ENCODE measurements at regions not wholly inside any gene's neighbourhood (a gene's known extent, or its start where the extent isn't known, plus 50 kb on each side); places are given as distances from the start of the nearest gene placed in this dataset.

DNA sequence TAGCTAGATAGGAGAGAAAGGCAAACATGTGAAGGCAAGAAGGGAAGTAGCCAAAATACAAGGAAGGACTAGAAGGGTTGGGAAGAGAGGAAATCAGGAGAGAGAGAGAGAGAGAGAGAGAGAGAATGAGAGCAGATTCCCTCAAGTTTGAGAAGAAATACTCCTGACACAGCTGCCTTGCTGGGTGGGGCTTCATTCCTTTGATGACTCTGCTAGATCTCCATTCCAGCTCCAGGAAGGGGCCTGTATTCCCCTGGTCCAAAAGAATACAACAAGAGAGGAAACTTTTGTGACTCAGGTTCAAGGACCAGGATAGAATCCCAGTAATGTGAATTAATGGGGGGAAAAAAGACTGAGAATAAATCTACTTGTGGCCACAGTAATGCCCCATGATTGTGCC is 62.9 kb upstream of the SPON1 start:
- DNase-seq (ENCODE audit: low spot score), result no peak
- H3K36me3 Mint-ChIP-seq (ENCODE audit: low read depth), result no peaks in the 10 kb centered on the region
- no peak overlapping the region for H3K4me3 Mint-ChIP-seq (ENCODE audit: low read depth)
- H3K9me3 Mint-ChIP-seq, result no peaks in the 10 kb centered on the region
- peaks cover 16% of the 10 kb centered on the region for H3K27me3 Mint-ChIP-seq (ENCODE audit: low read depth)
- no peaks in the 10 kb centered on the region for H3K4me1 Mint-ChIP-seq (ENCODE audit: low read depth)
- intact Hi-C loops (cut with micrococcal nuclease), result no loop called here
- H3K27ac Mint-ChIP-seq, result no peak overlapping the region

DNA sequence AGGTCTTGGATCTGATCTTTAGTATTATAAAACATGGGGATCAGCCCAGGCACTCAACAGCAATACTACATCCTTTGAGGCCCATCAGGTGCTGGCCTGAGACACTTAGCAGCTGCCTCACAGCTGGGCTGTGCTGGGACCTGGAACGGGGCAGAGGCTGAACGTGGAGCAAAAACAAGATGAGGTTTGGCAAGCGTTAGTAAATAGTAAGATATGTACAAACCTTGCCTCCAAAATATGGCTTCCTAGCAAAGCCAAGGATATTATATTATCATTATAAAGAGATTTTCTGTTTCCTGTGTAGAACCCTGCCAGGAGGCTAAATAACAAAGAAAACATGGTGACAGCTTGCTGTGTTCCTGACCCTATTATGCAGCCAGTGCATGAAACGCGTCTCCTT is 60.0 kb upstream of the SPON1 start:
- Mint-ChIP-seq H3K27ac (no peak overlapping the region), H3K4me1 (ENCODE audit: low read depth) (no peaks in the 10 kb centered on the region), H3K9me3 (no peaks in the 10 kb centered on the region), H3K27me3 (ENCODE audit: low read depth) (peaks cover 11% of the 10 kb centered on the region), H3K36me3 (ENCODE audit: low read depth) (no peaks in the 10 kb centered on the region), H3K4me3 (ENCODE audit: low read depth) (no peak overlapping the region)
- DNase-seq (ENCODE audit: low spot score), result no peak
- intact Hi-C loops (cut with micrococcal nuclease), result no loop called here

DNA sequence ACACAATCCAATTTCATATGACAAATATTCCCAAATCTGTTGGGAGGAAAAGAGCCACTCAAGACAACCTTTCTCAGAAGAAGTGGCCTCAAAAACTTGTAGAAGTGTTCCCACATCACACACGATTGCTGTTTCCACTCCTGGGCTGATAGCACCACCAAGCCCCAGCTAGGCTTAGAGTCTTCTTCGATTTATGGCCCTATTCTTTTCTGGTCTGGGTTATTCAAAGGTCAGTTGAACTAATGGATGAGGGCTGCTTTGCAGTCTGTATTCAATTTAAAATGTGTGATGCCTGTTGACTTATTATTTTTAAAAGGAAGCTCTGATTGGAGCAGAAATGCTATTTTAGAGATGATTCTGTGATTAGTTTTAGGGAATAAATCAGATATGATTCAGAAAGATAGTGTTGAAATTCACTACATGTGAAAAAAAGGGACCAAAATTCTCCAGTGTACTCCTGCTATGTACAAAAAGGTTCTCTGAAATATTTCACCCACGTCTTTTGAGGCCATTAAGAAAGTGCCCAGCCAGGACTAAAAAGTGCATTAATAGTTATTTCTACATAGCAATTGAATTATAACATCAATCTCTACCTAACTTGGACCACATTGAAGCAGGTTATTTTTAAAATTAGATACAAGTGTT is 57.3 kb upstream of the SPON1 start:
- Mint-ChIP-seq H3K27ac (no peak overlapping the region), H3K4me3 (ENCODE audit: low read depth) (no peak overlapping the region), H3K27me3 (ENCODE audit: low read depth) (peaks cover 9% of the 10 kb centered on the region), H3K4me1 (ENCODE audit: low read depth) (no peaks in the 10 kb centered on the region), H3K9me3 (peaks cover 7% of the 10 kb centered on the region), H3K36me3 (ENCODE audit: low read depth) (no peaks in the 10 kb centered on the region)
- DNase-seq (ENCODE audit: low spot score), result no peak
- intact Hi-C loops (cut with micrococcal nuclease), result no loop called here

DNA sequence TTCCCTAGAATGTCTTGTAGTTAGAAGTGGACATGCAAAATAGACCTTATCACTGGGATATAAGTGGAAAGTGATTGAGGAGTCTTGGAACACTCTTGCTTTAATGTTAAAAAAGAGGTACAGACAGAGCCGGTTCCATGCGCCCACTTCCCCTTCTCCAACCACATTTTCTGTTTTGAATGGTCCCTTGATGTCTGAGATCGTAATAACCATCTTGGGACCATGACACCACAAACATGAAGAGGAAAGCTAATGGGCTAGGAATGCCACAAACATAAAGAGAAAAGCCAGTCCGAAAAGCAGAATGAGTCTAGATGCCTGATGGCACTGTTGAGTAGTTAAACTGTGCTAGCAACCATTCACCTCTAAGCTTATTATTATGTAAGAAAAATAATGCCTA is 54.8 kb upstream of the SPON1 start:
- Mint-ChIP-seq H3K9me3 (peaks cover 7% of the 10 kb centered on the region), H3K27ac (no peak overlapping the region), H3K4me3 (ENCODE audit: low read depth) (no peak overlapping the region), H3K27me3 (ENCODE audit: low read depth) (peaks cover 4% of the 10 kb centered on the region), H3K36me3 (ENCODE audit: low read depth) (no peaks in the 10 kb centered on the region), H3K4me1 (ENCODE audit: low read depth) (no peaks in the 10 kb centered on the region)
- DNase-seq (ENCODE audit: low spot score), result no peak
- intact Hi-C loops (cut with micrococcal nuclease), result no loop called here

DNA sequence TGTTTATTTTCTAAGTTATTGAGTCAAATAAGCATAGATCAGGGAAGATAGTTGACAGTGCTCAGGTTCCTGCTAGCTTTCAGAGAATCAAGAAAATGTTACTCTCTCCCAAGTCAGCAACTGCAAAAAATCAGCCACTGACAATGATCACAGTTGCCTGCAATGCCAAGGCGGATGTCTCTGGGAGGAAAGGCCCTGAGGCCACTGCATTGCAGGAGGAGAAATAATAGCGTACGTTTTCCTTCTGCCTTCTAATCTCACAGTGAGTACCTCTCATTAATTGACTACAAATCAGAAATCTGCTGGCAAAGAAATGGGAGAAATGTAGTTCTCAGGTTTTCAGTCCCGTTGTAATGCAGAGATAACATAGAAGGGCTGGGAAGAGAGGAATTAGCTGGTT is 54.0 kb upstream of the SPON1 start:
- H3K9me3 Mint-ChIP-seq, result peaks cover 7% of the 10 kb centered on the region
- no peaks in the 10 kb centered on the region for H3K36me3 Mint-ChIP-seq (ENCODE audit: low read depth)
- DNase-seq (ENCODE audit: low spot score), result no peak
- peaks cover 4% of the 10 kb centered on the region for H3K27me3 Mint-ChIP-seq (ENCODE audit: low read depth)
- no peaks in the 10 kb centered on the region for H3K4me1 Mint-ChIP-seq (ENCODE audit: low read depth)
- intact Hi-C loops (cut with micrococcal nuclease), result no loop called here
- no peak overlapping the region for H3K27ac Mint-ChIP-seq
- H3K4me3 Mint-ChIP-seq (ENCODE audit: low read depth), result no peak overlapping the region

All from activated T-helper 2 cell treated with anti-CD3 and anti-CD28 coated beads, Interferon-gamma antibody, Interleukin-2, Interleukin-4, amounts not matched to agents 10 μg/mL and 5 μg/mL and 100 μg/mL, durations not matched to agents 14 hours and 24 hours and 36 hours (primary cell).